ENCODE measurements at regions not wholly inside any gene's neighbourhood (a gene's known extent, or its start where the extent isn't known, plus 50 kb on each side); places are given as distances from the start of the nearest gene placed in this dataset.

GRCh38 chr14:28896337-28896736 is 129.8 kb downstream of the FOXG1 start:
- TF ChIP-seq CTCF (IDR thresholded peaks at IDR 0.05) (no peak), POLR2A (IDR thresholded peaks at IDR 0.05) (no peak)
